Heart left ventricle (tissue), 16 donors: ENCODE measurements at regions not wholly inside any gene's neighbourhood (a gene's known extent, or its start where the extent isn't known, plus 50 kb on each side); places are given as distances from the start of the nearest gene placed in this dataset.

Experiments
- ATAC-seq, 4 donors: fragments of 200-7000 bp; cut with Tn5 transposase; one replicate each; pipeline ENCODE4 v1.9.1; 2020 to 2022; ENCODE audit warnings: moderate library complexity in 4 of 4, mild to moderate bottlenecking in 3 of 4, moderate number of reproducible peaks in 1 of 4
- DNase-seq, 5 donors: peaks; one replicate each; pipeline ENCODE4 v3.0.0-alpha.2; 2020
- H3K27ac ChIP-seq, 12 donors: fragments of 200-600 bp; sonication (generic) in 4 of 12; one replicate each; pipeline versions ENCODE4 v1.5.0 to v1.8.0; 2016 to 2022; ENCODE audit warnings: mild to moderate bottlenecking in 2 of 12
- H3K27me3 ChIP-seq, 9 donors: fragments of 200-600 bp; sonication (generic) in 2 of 9; one replicate each; pipeline versions ENCODE4 v1.5.1 to v1.8.0; 2016 to 2022; ENCODE audit warnings: mild to moderate bottlenecking in 3 of 9
- H3K36me3 ChIP-seq, 9 donors: fragments of 200-600 bp; sonication (generic) in 2 of 9; one replicate each; pipeline versions ENCODE4 v1.5.0 to v1.8.0; 2018 to 2022; ENCODE audit warnings: mild to moderate bottlenecking in 2 of 9
- H3K4me1 ChIP-seq, 12 donors: fragments of 200-600 bp; sonication (generic) in 4 of 12; one replicate each; pipeline versions ENCODE4 v1.5.0 to v1.8.0; 2016 to 2022; ENCODE audit warnings: mild to moderate bottlenecking in 3 of 12
- H3K4me3 ChIP-seq, 12 donors: fragments of 200-600 bp; sonication (generic) in 4 of 12; one replicate each; pipeline versions ENCODE4 v1.5.0 to v1.8.0; 2017 to 2022; ENCODE audit warnings: mild to moderate bottlenecking in 9 of 12, moderate library complexity in 4 of 12
- H3K9me3 ChIP-seq, 12 donors: fragments of 200-600 bp; sonication (generic) in 4 of 12; one replicate each; pipeline versions ENCODE4 v1.5.0 to v1.8.0; 2016 to 2022; ENCODE audit warnings: mild to moderate bottlenecking in 1 of 12
- POLR2A ChIP-seq, 2 donors: fragments of 450-650 bp; IDR thresholded peaks; one replicate each; pipeline ENCODE4 v1.6.1; 2017; ENCODE audit warnings: antibody characterized with exemption in 2 of 2, mild to moderate bottlenecking in 2 of 2, moderate library complexity in 2 of 2
- WGBS, 4 donors: extraction: QIAGEN DNeasy Blood & Tissue Kit in 2 of 4; methylation state at CpG; one replicate each; pipeline versions ENCODE4 v1.1.5 to v1.1.7; 2013 to 2018; 5-methylcytosine and 5-hydroxymethylcytosine counted together
- intact Hi-C, 10 donors: fragments of 100-400 bp; cut with DNase I; formaldehyde crosslinking; loops; one replicate each; pipeline versions ENCODE4 v1.11.1 to v1.14.2; 2022
- TF ChIP-seq, protein P1 (sequence below), 12 donors: fragments of 200-600 bp; sonication (generic) in 4 of 12; IDR thresholded peaks; one replicate each; pipeline versions ENCODE4 v1.5.0 to v1.8.0; 2018 to 2022; ENCODE audit warnings: antibody characterized with exemption in 12 of 12, mild to moderate bottlenecking in 5 of 12
- donor health status: ischemic (EF 13 %, LVEDD 7.1; RV severe dilation, severe dysfunction).
- donor health status: healthy with polysubstance abuse.
- donor health status: DM: no; HTN: yes; CAD: no.
- donor health status: DM: no; HTN: no; CAD: no.
- donor health status: ischemic (EF 25% LVEDD 6.9; RV normal size, moderate dysfunction).
- donor health status: ischemic (EF 25% LVEDD 5.7; RV mildly dilated, moderate dysfunction).
- donor health status: healthy.
- donor health status: DM: yes; HTN: yes; CAD: no.
- donor health status: ischemic (EF 35%, LVEDD 5.7; RV mildly dilated, moderate dysfunction).
- donor health status: nonischemic (EF 11% LVEDD 7.7; RV severe dilation, severe dysfunction).
- donor health status: DM: yes; HTN: yes; CAD: no.
- donor health status: PGD.
- donor health status: ischemic (EF 29% LVEDD 5.4; RV normal size, mild dysfunction).
- donor health status: nonischemic (EF 23%, LVEDD 6.1; RV moderate dilation, normal function).

DNA sequence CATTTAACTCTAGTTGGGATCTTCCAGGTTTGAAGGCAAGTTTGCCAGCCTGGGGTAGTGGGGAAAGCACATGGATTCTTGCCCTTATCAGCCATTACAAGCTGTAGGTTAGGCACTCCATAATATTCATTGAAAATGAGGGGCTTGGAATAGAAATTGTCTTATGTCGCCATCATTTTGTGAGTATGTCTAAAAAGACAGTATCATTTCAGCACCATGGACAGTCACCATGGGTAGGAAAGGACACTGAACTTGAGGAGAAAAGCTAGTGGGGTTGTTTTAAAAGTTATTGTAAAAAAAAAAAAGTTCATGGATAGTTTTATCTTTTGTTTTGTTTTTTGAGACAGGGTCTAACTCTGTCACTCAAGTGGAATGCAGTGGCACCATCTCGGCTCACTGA is 356.1 kb downstream of the HNRNPD start:
- 67 to 82% (median 71%) methylated on average over 2 of the region's 2 CpGs for WGBS, 4 donors
- H3K36me3 ChIP-seq = no peaks in the 10 kb centered on the region
- H3K4me3 ChIP-seq = no peak overlapping the region
- H3K9me3 ChIP-seq = peaks cover 0 to 15% (median 0%) of the 10 kb centered on the region in 12 donors
- no peak for DNase-seq
- TF ChIP-seq, protein P1, sequence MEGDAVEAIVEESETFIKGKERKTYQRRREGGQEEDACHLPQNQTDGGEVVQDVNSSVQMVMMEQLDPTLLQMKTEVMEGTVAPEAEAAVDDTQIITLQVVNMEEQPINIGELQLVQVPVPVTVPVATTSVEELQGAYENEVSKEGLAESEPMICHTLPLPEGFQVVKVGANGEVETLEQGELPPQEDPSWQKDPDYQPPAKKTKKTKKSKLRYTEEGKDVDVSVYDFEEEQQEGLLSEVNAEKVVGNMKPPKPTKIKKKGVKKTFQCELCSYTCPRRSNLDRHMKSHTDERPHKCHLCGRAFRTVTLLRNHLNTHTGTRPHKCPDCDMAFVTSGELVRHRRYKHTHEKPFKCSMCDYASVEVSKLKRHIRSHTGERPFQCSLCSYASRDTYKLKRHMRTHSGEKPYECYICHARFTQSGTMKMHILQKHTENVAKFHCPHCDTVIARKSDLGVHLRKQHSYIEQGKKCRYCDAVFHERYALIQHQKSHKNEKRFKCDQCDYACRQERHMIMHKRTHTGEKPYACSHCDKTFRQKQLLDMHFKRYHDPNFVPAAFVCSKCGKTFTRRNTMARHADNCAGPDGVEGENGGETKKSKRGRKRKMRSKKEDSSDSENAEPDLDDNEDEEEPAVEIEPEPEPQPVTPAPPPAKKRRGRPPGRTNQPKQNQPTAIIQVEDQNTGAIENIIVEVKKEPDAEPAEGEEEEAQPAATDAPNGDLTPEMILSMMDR (IDR thresholded peaks at IDR 0.05) = no peak
- no peak for TF ChIP-seq POLR2A (IDR thresholded peaks at IDR 0.05)
- H3K4me1 ChIP-seq = no peaks in the 10 kb centered on the region
- no peak for ATAC-seq
- H3K27me3 ChIP-seq = no peaks in the 10 kb centered on the region
- H3K27ac ChIP-seq = no peak overlapping the region
- intact Hi-C loops = no loop called here

DNA sequence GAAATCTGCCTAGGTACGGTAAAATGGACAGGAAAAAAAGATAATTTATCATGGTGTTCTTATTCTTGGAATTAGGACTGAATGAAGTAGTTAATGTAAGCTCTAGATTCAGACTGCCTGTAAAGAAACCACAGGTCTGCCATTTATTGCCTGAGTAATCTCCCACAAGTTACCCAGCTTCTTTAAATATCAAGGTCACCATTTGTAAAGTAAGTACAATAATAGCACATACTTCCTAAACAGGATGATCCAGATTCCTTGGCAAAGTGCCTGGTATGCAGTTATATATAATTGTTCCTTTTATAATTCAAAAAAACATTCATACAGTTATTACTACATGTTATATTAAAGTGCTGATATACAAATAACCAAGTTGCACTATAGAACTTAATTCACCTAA is 368.6 kb downstream of the HNRNPD start:
- ATAC-seq = no peak
- DNase-seq = no peak
- Histone ChIP-seq H3K27me3 (no peaks in the 10 kb centered on the region), H3K4me1 (peaks cover 0 to 7% (median 0%) of the 10 kb centered on the region in 12 donors), H3K36me3 (no peaks in the 10 kb centered on the region), H3K9me3 (no peaks in the 10 kb centered on the region), H3K4me3 (no peak overlapping the region), H3K27ac (no peak overlapping the region)
- TF ChIP-seq, protein P1 (IDR thresholded peaks at IDR 0.05) = no peak
- TF ChIP-seq POLR2A (IDR thresholded peaks at IDR 0.05) = no peak
- intact Hi-C loops = no loop called here
- 55 to 69% (median 62%) methylated on average over 1 of the region's 1 CpG for WGBS, 4 donors

DNA sequence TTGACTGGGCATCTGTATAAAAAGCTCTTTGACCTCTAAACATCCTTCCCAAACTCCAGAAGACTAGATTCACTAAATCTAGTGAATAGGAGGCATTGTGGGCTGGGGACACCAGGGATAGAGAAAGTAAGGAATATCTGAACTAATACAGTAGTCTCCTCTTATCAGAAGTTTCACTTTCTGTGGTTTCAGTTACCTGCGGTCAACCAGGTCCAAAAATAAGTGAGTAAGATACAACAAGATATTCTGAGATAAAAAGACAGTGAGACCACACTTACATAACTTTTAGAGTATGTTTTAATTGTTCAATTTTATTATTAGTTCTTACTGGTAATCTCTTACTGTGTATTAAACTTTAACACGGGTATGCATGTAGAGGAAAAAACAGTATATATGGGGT is 376.5 kb downstream of the HNRNPD start:
- H3K27me3 ChIP-seq = no peaks in the 10 kb centered on the region
- intact Hi-C loops = no loop called here
- no peak for DNase-seq
- H3K4me3 ChIP-seq = no peak overlapping the region
- 86 to 93% (median 89%) methylated on average over 2 of the region's 2 CpGs for WGBS, 4 donors
- no peaks in the 10 kb centered on the region for H3K4me1 ChIP-seq
- TF ChIP-seq, protein P1 (IDR thresholded peaks at IDR 0.05) = no peak
- TF ChIP-seq POLR2A (IDR thresholded peaks at IDR 0.05) = no peak
- no peaks in the 10 kb centered on the region for H3K9me3 ChIP-seq
- ATAC-seq = no peak
- H3K27ac ChIP-seq = no peak overlapping the region
- no peaks in the 10 kb centered on the region for H3K36me3 ChIP-seq

DNA sequence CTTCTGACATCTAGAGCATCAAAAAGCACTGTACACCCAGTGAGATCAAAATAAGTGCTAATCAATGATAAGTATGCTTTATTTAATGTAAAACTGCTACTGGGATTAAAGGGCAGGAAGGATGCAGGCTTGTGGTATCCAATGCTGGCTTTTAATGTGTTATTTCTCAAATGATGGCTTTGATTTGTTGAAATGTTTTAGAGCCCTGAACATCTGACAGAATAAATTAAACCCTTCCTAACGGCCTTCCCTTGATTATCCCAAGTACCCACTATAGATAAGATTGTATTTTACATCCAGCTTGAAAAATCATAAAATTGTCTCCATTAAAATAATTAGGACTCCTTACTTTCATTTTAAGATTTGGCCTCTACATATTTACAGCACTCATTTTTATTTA is 382.9 kb downstream of the HNRNPD start:
- Histone ChIP-seq H3K4me1 (no peaks in the 10 kb centered on the region), H3K36me3 (no peaks in the 10 kb centered on the region), H3K9me3 (no peaks in the 10 kb centered on the region), H3K27ac (no peak overlapping the region), H3K27me3 (peaks cover 0 to 5% (median 0%) of the 10 kb centered on the region in 9 donors), H3K4me3 (no peak overlapping the region)
- DNase-seq (no peak), ATAC-seq (no peak)
- WGBS, 4 donors = 19 to 31% (median 25%) methylated on average over 1 of the region's 1 CpG
- intact Hi-C loops = no loop called here
- TF ChIP-seq, protein P1 (IDR thresholded peaks at IDR 0.05) = no peak
- no peak for TF ChIP-seq POLR2A (IDR thresholded peaks at IDR 0.05)
